Endothelial cell of umbilical vein (primary cell): ENCODE measurements at regions not wholly inside any gene's neighbourhood (a gene's known extent, or its start where the extent isn't known, plus 50 kb on each side); places are given as distances from the start of the nearest gene placed in this dataset.

Experiments used
- BruUV-seq: library from RNA; stranded (reverse); fragments of 400-500 nt; replicated peaks from 2 replicates; lab custom pipeline; 2021; lab: Mats Ljungman, UMichigan
- CTCF ChIA-PET: fragments of 300-600, 350-600 bp; sonication (Branson Sonifier 250); formaldehyde crosslinking; loops from one replicate; lab custom pipeline; 2021; ENCODE audit warnings: antibody characterized with exemption, inconsistent platforms; lab: Charles Lee
- POLR2A ChIA-PET: fragments of 300-600, 350-600 bp; sonication (Branson Sonifier 250); formaldehyde crosslinking; loops from one replicate; lab custom pipeline; 2021; ENCODE audit warnings: antibody characterized with exemption, inconsistent platforms; lab: Charles Lee
- DNase-seq: peaks from one replicate; pipeline ENCODE4 v3.0.0-alpha.2; 2011; ENCODE audit warnings: low read depth, low spot score
- FAIRE-seq: peaks from 2 replicates; lab custom pipeline; 2011; peaks lifted over from hg19 to GRCh38; lab: Jason Lieb, UNC
- H2AFZ ChIP-seq: 2 replicates; pipeline ENCODE4 v1.6.0; 2012; ENCODE audit warnings: low read depth, low read length, control low read depth, inconsistent platforms
- H3K27ac ChIP-seq: 2 replicates; pipeline ENCODE4 v1.5.1; 2011; ENCODE audit warnings: low read depth, mild to moderate bottlenecking, control low read depth, low read length, moderate library complexity; ENCODE audit not compliant: insufficient read depth
- H3K27me3 ChIP-seq, 2 experiments: 2 replicates each; pipeline versions ENCODE4 v1.6.0 to v1.6.1; 2011; ENCODE audit warnings: low read length in 2 of 2, mixed read lengths in 1 of 2; ENCODE audit not compliant: control insufficient read depth in 2 of 2, insufficient read depth in 2 of 2
- H3K36me3 ChIP-seq, 2 experiments: 2 replicates in 1 of 2; 3 replicates in 1 of 2; pipeline ENCODE4 v1.5.1; 2011; ENCODE audit warnings: low read length in 2 of 2, mild to moderate bottlenecking in 1 of 2, moderate library complexity in 1 of 2; ENCODE audit not compliant: control insufficient read depth in 2 of 2, insufficient read depth in 2 of 2; ENCODE audit errors: extremely low read depth in 1 of 2
- H3K4me1 ChIP-seq: 3 replicates; pipeline ENCODE4 v1.5.1; 2011; ENCODE audit warnings: mild to moderate bottlenecking, low read length; ENCODE audit not compliant: control insufficient read depth, insufficient read depth; ENCODE audit errors: extremely low read depth
- H3K4me2 ChIP-seq: 2 replicates; pipeline ENCODE4 v1.6.1; 2011; ENCODE audit warnings: low read length, control low read depth, mixed read lengths; ENCODE audit not compliant: insufficient read depth
- H3K4me3 ChIP-seq, 3 experiments: fragments of 200-600 bp in 1 of 3; sonication (generic), shearing (Covaris generic) in 1 of 3; replicated peaks in 1 of 3; 2 replicates each; pipeline ENCODE4 v1.5.1; 2011 to 2016; ENCODE audit warnings: control low read depth in 3 of 3, low read length in 3 of 3, mild to moderate bottlenecking in 2 of 3, inconsistent platforms in 1 of 3, low read depth in 1 of 3, moderate library complexity in 1 of 3; ENCODE audit not compliant: insufficient read depth in 1 of 3
- H3K79me2 ChIP-seq: 2 replicates; pipeline ENCODE4 v1.6.0; 2012; ENCODE audit warnings: low read length, inconsistent platforms; ENCODE audit not compliant: control insufficient read depth, insufficient read depth
- H3K9ac ChIP-seq: replicated peaks from 2 replicates; pipeline ENCODE3; 2011; ENCODE audit warnings: low read length, control low read depth; ENCODE audit not compliant: insufficient read depth; ENCODE audit errors: extremely low read depth
- H3K9me1 ChIP-seq: replicated peaks from 3 replicates; pipeline ENCODE4 v1.6.0; 2011; ENCODE audit warnings: mild to moderate bottlenecking, low read length; ENCODE audit not compliant: control insufficient read depth, insufficient read depth; ENCODE audit errors: extremely low read depth
- H3K9me3 ChIP-seq: replicated peaks from 2 replicates; pipeline ENCODE4 v1.5.1; 2012; ENCODE audit warnings: low read length, inconsistent platforms; ENCODE audit not compliant: control insufficient read depth, insufficient read depth
- H4K20me1 ChIP-seq: replicated peaks from 2 replicates; pipeline ENCODE3; 2011; ENCODE audit warnings: mild to moderate bottlenecking, low read length; ENCODE audit not compliant: control insufficient read depth, insufficient read depth; ENCODE audit errors: extremely low read depth
- CTCF ChIP-seq, 2 donors: IDR thresholded peaks; 1 replicate in 1 of 2; 2 replicates in 1 of 2; pipeline ENCODE4 v1.5.1; 2011; ENCODE audit warnings: low read length in 2 of 2, mild to moderate bottlenecking in 2 of 2, moderate library complexity in 2 of 2, control low read depth in 1 of 2, inconsistent platforms in 1 of 2, low read depth in 1 of 2; ENCODE audit not compliant: insufficient read depth in 1 of 2; ENCODE audit errors: extremely low read depth in 1 of 2
- EZH2 ChIP-seq: IDR thresholded peaks from 2 replicates; pipeline ENCODE4 v1.6.1; 2012; ENCODE audit warnings: borderline replicate concordance, low read depth, mild to moderate bottlenecking, moderate library complexity, low read length, inconsistent platforms; ENCODE audit not compliant: severe bottlenecking
- GATA2 ChIP-seq: IDR thresholded peaks from 2 replicates; pipeline ENCODE4 v1.7.0; 2011; ENCODE audit warnings: low read depth, mild to moderate bottlenecking, moderate library complexity, mixed read lengths, low read length; ENCODE audit not compliant: insufficient read length, insufficient read depth
- JUN ChIP-seq: IDR thresholded peaks from 2 replicates; pipeline ENCODE4 v1.6.1; 2011; ENCODE audit warnings: borderline replicate concordance, low read depth; ENCODE audit not compliant: insufficient read length, insufficient read depth
- MAX ChIP-seq: IDR thresholded peaks from 2 replicates; pipeline ENCODE4 v1.6.1; 2011; ENCODE audit not compliant: insufficient read depth, insufficient read length
- MYC ChIP-seq: IDR thresholded peaks from one replicate; pipeline ENCODE4 v1.6.1; 2011; ENCODE audit warnings: mild to moderate bottlenecking, low read depth, low read length
- POLR2A ChIP-seq: IDR thresholded peaks from 2 replicates; pipeline ENCODE4 v1.6.1; 2012; ENCODE audit warnings: low read depth, mild to moderate bottlenecking, control low read depth, low read length
- POLR2AphosphoS5 ChIP-seq: IDR thresholded peaks from 2 replicates; pipeline ENCODE4 v1.6.1; 2012; ENCODE audit warnings: low read depth, mild to moderate bottlenecking, control low read depth, low read length, moderate library complexity; ENCODE audit not compliant: insufficient read depth
- dilution Hi-C: fragments of 300-500 bp; cut with MboI; formaldehyde crosslinking; loops from one replicate; pipeline ENCODE4 v1.15.0; 2019; ENCODE audit warnings: low sequenced_read_pairs; ENCODE audit not compliant: extremely low pct_ligation_motif_present
- intact Hi-C: fragments of 100-400 bp; cut with micrococcal nuclease; formaldehyde crosslinking; loops from one replicate; pipeline ENCODE4 v1.10.0; 2022

GRCh38 chr18:71899183-71899582 lies 645.0 kb downstream of the CBLN2 start:
- POLR2A ChIA-PET, result interaction anchor here (0.6 kb wide), 1 partner anchor 1569 kb away, joined by 3 read pairs; no protein-coding TSS in a partner anchor
- intact Hi-C loops, result no loop called here

More at GRCh38 chr18:71899183-71899582, 645.0 kb downstream of the CBLN2 start:
- FAIRE-seq (no peak), DNase-seq (no peak)
- dilution Hi-C loops, result no loop called here
- Histone ChIP-seq H3K4me3 (no peak overlapping the region), H4K20me1 (no peaks in the 10 kb centered on the region), H3K4me1 (no peaks in the 10 kb centered on the region), H3K4me2 (no peak overlapping the region), H3K79me2 (no peaks in the 10 kb centered on the region), H3K9me1 (no peaks in the 10 kb centered on the region), H3K36me3 (no peaks in the 10 kb centered on the region), H3K27me3 (no peaks in the 10 kb centered on the region), H3K9me3 (no peaks in the 10 kb centered on the region), H2AFZ (no peak overlapping the region), H3K27ac (no peak overlapping the region), H3K9ac (no peak overlapping the region)
- BruUV-seq, result no TSS peak
- TF ChIP-seq MAX (no peak), GATA2 (no peak), POLR2A (no peak), CTCF (IDR thresholded peaks at IDR 0.05; ENCODE audit: extremely low read depth in 1 of 2, insufficient read depth in 1 of 2, low read depth in 1 of 2, low read length in 2 of 2) (no peak), POLR2AphosphoS5 (no peak), MYC (no peak), EZH2 (no peak), JUN (no peak)
- CTCF ChIA-PET, result no interaction called here
